ENCODE measurements at regions not wholly inside any gene's neighbourhood (a gene's known extent, or its start where the extent isn't known, plus 50 kb on each side); places are given as distances from the start of the nearest gene placed in this dataset.

DNA sequence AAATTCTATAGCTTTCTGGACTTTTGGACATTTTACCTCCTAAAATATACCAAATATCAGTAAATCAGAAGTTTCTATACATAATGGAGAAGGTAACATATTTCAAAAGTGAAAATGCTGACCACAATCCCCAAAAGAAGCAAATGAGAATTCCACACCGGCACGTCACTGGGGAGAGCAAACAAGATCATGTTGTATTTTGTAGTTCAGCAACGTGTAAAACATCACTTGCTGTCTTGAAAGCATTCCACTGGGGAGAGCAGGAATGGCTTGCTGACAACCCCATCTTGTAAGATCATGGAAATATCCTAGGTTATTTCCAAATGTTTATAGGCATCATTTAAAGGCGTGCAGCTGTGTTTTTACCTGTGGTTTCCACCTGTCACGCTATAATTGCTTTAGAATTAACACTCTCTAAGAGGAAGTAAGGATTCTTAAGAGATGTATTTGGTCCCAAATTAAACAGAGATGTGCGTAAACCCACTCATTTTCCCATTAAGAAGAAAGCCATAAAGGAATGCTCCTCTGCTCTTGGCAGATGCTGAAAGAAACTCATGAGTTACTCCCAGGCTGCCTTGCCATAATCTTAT lies 397.1 kb upstream of the POT1 start:
- no peaks in the 10 kb centered on the region for H3K9me2 ChIP-seq (ENCODE audit: low read depth, low read length)
- H3K27ac ChIP-seq (ENCODE audit: low read depth, low read length, poor library complexity, severe bottlenecking): no peak overlapping the region
- H3K27me3 ChIP-seq (ENCODE audit: insufficient read depth, low read length): no peaks in the 10 kb centered on the region
- H4K20me1 ChIP-seq (ENCODE audit: insufficient read depth, low read length): no peaks in the 10 kb centered on the region
- no peaks in the 10 kb centered on the region for H3K36me3 ChIP-seq (ENCODE audit: insufficient read depth, low read length)
- TF ChIP-seq EZH2 (IDR thresholded peaks at IDR 0.05; ENCODE audit: borderline replicate concordance, low read length) (no peak), CTCF (IDR thresholded peaks at IDR 0.05; ENCODE audit: low read length) (no peak)
- H3K9me3 ChIP-seq (ENCODE audit: low read length): no peaks in the 10 kb centered on the region
- no peak overlapping the region for H3K9ac ChIP-seq (ENCODE audit: low read length)
- H3K4me3 ChIP-seq (ENCODE audit: low read depth, low read length, poor library complexity, severe bottlenecking): no peak overlapping the region
- no peaks in the 10 kb centered on the region for H3K79me2 ChIP-seq (ENCODE audit: insufficient read depth, low read length)
- H3K4me1 ChIP-seq (ENCODE audit: insufficient read depth, low read length, severe bottlenecking): no peaks in the 10 kb centered on the region
- H3K4me2 ChIP-seq (ENCODE audit: low read length): no peak overlapping the region
- no peak overlapping the region for H2AFZ ChIP-seq (ENCODE audit: low read length)
- H3F3A ChIP-seq (ENCODE audit: insufficient read depth, low read length): no peaks in the 10 kb centered on the region

- H3K36me3 ChIP-seq (ENCODE audit: insufficient read depth, low read length): no peaks in the 10 kb centered on the region
- H3K9me3 ChIP-seq (ENCODE audit: low read length): no peaks in the 10 kb centered on the region
- no peak overlapping the region for H3K4me3 ChIP-seq (ENCODE audit: low read depth, low read length, poor library complexity, severe bottlenecking)
- TF ChIP-seq CTCF (IDR thresholded peaks at IDR 0.05; ENCODE audit: low read length): peak; percentile 54
- no peak for TF ChIP-seq EZH2 (IDR thresholded peaks at IDR 0.05; ENCODE audit: borderline replicate concordance, low read length)
- no peak overlapping the region for H3K4me2 ChIP-seq (ENCODE audit: low read length)
- no peak overlapping the region for H2AFZ ChIP-seq (ENCODE audit: low read length)
- H3K9me2 ChIP-seq (ENCODE audit: low read depth, low read length): no peaks in the 10 kb centered on the region
- H4K20me1 ChIP-seq (ENCODE audit: insufficient read depth, low read length): no peaks in the 10 kb centered on the region
- H3K4me1 ChIP-seq (ENCODE audit: insufficient read depth, low read length, severe bottlenecking): no peaks in the 10 kb centered on the region
- H3F3A ChIP-seq (ENCODE audit: insufficient read depth, low read length): no peaks in the 10 kb centered on the region
- no peaks in the 10 kb centered on the region for H3K79me2 ChIP-seq (ENCODE audit: insufficient read depth, low read length)
- no peak overlapping the region for H3K27ac ChIP-seq (ENCODE audit: low read depth, low read length, poor library complexity, severe bottlenecking)
- no peaks in the 10 kb centered on the region for H3K27me3 ChIP-seq (ENCODE audit: insufficient read depth, low read length)
- no peak overlapping the region for H3K9ac ChIP-seq (ENCODE audit: low read length)
Observed at GRCh38 chr7:125316466-125316865, 386.8 kb upstream of the POT1 start.

DNA sequence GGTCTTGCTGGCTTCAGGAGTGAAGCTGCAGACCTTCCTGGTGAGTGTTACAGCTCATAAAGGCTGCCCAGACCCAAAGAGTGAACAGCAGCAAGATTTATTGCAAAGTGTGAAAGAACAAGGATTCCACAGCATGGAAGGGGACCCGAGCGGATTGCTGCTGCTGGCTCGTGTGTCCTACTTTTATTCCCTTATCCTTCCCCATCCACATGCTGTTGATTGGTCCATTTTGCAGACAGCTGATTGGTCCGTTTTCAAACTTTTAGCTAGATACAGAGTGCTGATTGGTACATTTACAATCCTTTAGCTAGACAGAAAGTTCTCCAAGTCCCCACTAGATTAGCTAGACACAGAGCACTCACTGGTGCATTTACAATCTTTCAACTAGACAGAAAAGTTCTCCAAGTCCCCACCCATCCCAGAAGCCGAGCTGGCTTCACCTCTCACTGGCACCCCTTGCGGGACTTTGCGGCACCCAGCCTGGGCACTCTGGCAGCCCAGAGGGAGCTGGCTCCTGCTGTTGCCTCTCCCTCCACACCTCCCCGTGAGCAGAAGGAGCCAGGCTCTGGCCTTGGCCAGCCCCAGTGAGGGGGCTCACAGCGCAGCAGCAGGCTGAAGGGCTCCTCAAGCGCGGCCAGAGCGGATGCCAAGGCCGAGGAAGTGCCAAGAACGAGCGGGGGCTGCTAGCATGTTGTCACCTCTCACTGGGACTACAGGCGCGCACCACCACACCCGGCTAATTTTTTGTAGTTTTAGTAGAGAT lies 369.6 kb upstream of the POT1 start:
- H3K79me2 ChIP-seq (ENCODE audit: insufficient read depth, low read length): no peaks in the 10 kb centered on the region
- TF ChIP-seq EZH2 (IDR thresholded peaks at IDR 0.05; ENCODE audit: borderline replicate concordance, low read length) (no peak), CTCF (IDR thresholded peaks at IDR 0.05; ENCODE audit: low read length) (no peak)

More for the DNA sequence above, 369.6 kb upstream of the POT1 start:
- Histone ChIP-seq H3K4me1 (ENCODE audit: insufficient read depth, low read length, severe bottlenecking) (no peaks in the 10 kb centered on the region), H3K27me3 (ENCODE audit: insufficient read depth, low read length) (no peaks in the 10 kb centered on the region), H2AFZ (ENCODE audit: low read length) (no peak overlapping the region), H3K9me3 (ENCODE audit: low read length) (no peaks in the 10 kb centered on the region), H3K9me2 (ENCODE audit: low read depth, low read length) (no peaks in the 10 kb centered on the region), H3K9ac (ENCODE audit: low read length) (no peak overlapping the region), H3F3A (ENCODE audit: insufficient read depth, low read length) (no peaks in the 10 kb centered on the region), H3K36me3 (ENCODE audit: insufficient read depth, low read length) (no peaks in the 10 kb centered on the region), H4K20me1 (ENCODE audit: insufficient read depth, low read length) (no peaks in the 10 kb centered on the region), H3K27ac (ENCODE audit: low read depth, low read length, poor library complexity, severe bottlenecking) (no peak overlapping the region), H3K4me2 (ENCODE audit: low read length) (no peak overlapping the region), H3K4me3 (ENCODE audit: low read depth, low read length, poor library complexity, severe bottlenecking) (no peak overlapping the region)

Data from OCI-LY1 (cell line).